ENCODE measurements at regions not wholly inside any gene's neighbourhood (a gene's known extent, or its start where the extent isn't known, plus 50 kb on each side); places are given as distances from the start of the nearest gene placed in this dataset.
"Not testable (repeated sequence)": the region's sequence is repeated elsewhere in the genome, so short reads cannot be mapped to it uniquely, and the experiment has no call there.

- no peaks in the 10 kb centered on the region for H3K36me3 ChIP-seq (ENCODE audit: control insufficient read depth, insufficient read depth, low read length)
- no peaks in the 10 kb centered on the region for H3K9me3 ChIP-seq (ENCODE audit: control insufficient read depth, low read depth, low read length)
- no peaks in the 10 kb centered on the region for H3K4me1 ChIP-seq (ENCODE audit: control insufficient read depth, insufficient read depth, low read length)
- no peak overlapping the region for H3K4me3 ChIP-seq (ENCODE audit: low read length)
- H3K27ac ChIP-seq (ENCODE audit: low read length), result no peak overlapping the region
- no peak for DNase-seq
- no peaks in the 10 kb centered on the region for H3K27me3 ChIP-seq (ENCODE audit: control insufficient read depth, insufficient read depth, low read length)
Measured at GRCh38 chrX:121639781-121640180, 592.4 kb downstream of the GLUD2 start.

DNA sequence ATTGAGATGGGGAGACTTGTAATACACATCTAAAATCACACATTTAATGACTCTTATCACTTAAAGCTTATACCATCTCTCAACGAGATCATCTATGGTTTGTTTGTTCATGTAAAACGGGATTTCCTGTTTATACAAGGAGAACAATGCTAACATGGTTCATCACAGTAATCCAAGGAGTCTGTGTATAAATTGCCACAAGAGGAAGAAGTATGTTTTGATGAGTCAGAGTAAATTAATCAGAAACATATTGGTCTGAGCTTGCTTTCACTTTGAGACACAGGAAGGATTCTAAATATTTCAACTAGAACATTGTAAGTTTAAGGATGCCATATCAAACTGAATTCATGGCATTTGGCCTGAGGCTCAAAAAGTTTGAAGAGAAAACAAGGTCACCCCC lies 594.1 kb downstream of the GLUD2 start:
- no peaks in the 10 kb centered on the region for H3K4me1 ChIP-seq (ENCODE audit: control insufficient read depth, insufficient read depth, low read length)
- H3K27me3 ChIP-seq (ENCODE audit: control insufficient read depth, insufficient read depth, low read length), result no peaks in the 10 kb centered on the region
- no peak for DNase-seq
- WGBS (ENCODE audit: insufficient coverage, low lambda C conversion rate), result no CpG with 5 or more reads among the region's 2 CpGs
- no peak overlapping the region for H3K4me3 ChIP-seq (ENCODE audit: low read length)
- no peaks in the 10 kb centered on the region for H3K9me3 ChIP-seq (ENCODE audit: control insufficient read depth, low read depth, low read length)
- no peak overlapping the region for H3K27ac ChIP-seq (ENCODE audit: low read length)
- no peaks in the 10 kb centered on the region for H3K36me3 ChIP-seq (ENCODE audit: control insufficient read depth, insufficient read depth, low read length)

DNA sequence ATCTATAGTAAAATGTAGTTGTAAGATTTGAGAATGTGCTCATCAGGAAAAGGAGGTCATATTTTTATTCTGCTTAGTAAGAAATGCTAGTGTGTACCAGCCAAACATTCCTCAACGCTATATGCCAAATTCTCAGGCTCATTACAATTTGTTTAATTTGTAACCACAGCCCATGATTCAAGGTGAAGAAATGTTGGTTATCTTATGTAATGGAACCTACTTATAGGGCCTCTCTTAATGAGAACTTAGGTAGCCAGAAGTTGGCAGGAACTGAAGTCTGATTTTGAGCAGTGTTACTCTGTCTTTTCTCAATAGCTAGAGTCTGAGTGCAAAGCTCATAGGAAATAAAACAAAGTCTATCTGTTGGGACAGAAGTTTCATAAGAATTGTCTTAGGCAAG lies 595.0 kb downstream of the GLUD2 start:
- WGBS (ENCODE audit: insufficient coverage, low lambda C conversion rate), result no CpG with 5 or more reads among the region's 1 CpG
- no peaks in the 10 kb centered on the region for H3K4me1 ChIP-seq (ENCODE audit: control insufficient read depth, insufficient read depth, low read length)
- no peaks in the 10 kb centered on the region for H3K9me3 ChIP-seq (ENCODE audit: control insufficient read depth, low read depth, low read length)
- no peaks in the 10 kb centered on the region for H3K27me3 ChIP-seq (ENCODE audit: control insufficient read depth, insufficient read depth, low read length)
- no peaks in the 10 kb centered on the region for H3K36me3 ChIP-seq (ENCODE audit: control insufficient read depth, insufficient read depth, low read length)
- no peak overlapping the region for H3K4me3 ChIP-seq (ENCODE audit: low read length)
- DNase-seq, result no peak
- H3K27ac ChIP-seq (ENCODE audit: low read length), result no peak overlapping the region

GRCh38 chrX:121649417-121649816 lies 602.0 kb downstream of the GLUD2 start:
- no peak overlapping the region for H3K4me3 ChIP-seq (ENCODE audit: low read length)
- H3K36me3 ChIP-seq (ENCODE audit: control insufficient read depth, insufficient read depth, low read length), result no peaks in the 10 kb centered on the region
- no peaks in the 10 kb centered on the region for H3K27me3 ChIP-seq (ENCODE audit: control insufficient read depth, insufficient read depth, low read length)
- H3K27ac ChIP-seq (ENCODE audit: low read length), result no peak overlapping the region
- no peaks in the 10 kb centered on the region for H3K9me3 ChIP-seq (ENCODE audit: control insufficient read depth, low read depth, low read length)
- no peaks in the 10 kb centered on the region for H3K4me1 ChIP-seq (ENCODE audit: control insufficient read depth, insufficient read depth, low read length)
- no peak for DNase-seq

DNA sequence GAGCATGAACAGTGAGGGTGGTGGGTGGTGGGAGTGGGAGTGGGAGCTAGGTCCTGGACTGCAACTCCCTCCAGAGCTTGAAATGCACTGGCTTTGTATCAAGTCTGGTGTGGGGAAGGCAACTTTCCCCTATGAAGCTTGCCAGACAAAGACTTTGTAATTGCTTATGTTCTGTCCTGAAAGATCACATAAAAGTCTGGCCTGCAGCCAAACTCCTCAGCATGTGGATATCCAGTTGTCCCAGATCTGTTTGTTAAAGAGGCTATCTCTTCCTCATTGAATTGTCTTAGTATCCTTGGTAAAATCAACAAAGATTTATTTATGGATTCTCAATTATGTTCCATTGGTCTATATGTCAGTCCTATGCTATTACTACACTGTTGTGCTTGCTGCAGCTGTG lies 607.9 kb downstream of the GLUD2 start:
- Histone ChIP-seq H3K36me3 (ENCODE audit: control insufficient read depth, insufficient read depth, low read length) (no peaks in the 10 kb centered on the region), H3K27me3 (ENCODE audit: control insufficient read depth, insufficient read depth, low read length) (no peaks in the 10 kb centered on the region), H3K4me3 (ENCODE audit: low read length) (no peak overlapping the region), H3K9me3 (ENCODE audit: control insufficient read depth, low read depth, low read length) (no peaks in the 10 kb centered on the region), H3K27ac (ENCODE audit: low read length) (no peak overlapping the region), H3K4me1 (ENCODE audit: control insufficient read depth, insufficient read depth, low read length) (no peaks in the 10 kb centered on the region)
- no peak for DNase-seq

- no peaks in the 10 kb centered on the region for H3K36me3 ChIP-seq (ENCODE audit: control insufficient read depth, insufficient read depth, low read length)
- WGBS (ENCODE audit: insufficient coverage, low lambda C conversion rate), result no CpG with 5 or more reads among the region's 4 CpGs
- H3K27ac ChIP-seq (ENCODE audit: low read length), result no peak overlapping the region
Measured at GRCh38 chrX:121666171-121666570, 618.8 kb downstream of the GLUD2 start.

GRCh38 chrX:121671649-121672048 lies 624.2 kb downstream of the GLUD2 start:
- no peaks in the 10 kb centered on the region for H3K9me3 ChIP-seq (ENCODE audit: control insufficient read depth, low read depth, low read length)
- H3K36me3 ChIP-seq (ENCODE audit: control insufficient read depth, insufficient read depth, low read length), result no peaks in the 10 kb centered on the region
- WGBS (ENCODE audit: insufficient coverage, low lambda C conversion rate), result 83% methylated on average over 1 of the region's 2 CpGs
- H3K4me1 ChIP-seq (ENCODE audit: control insufficient read depth, insufficient read depth, low read length), result no peaks in the 10 kb centered on the region
- no peak for DNase-seq
- H3K4me3 ChIP-seq (ENCODE audit: low read length), result no peak overlapping the region
- H3K27me3 ChIP-seq (ENCODE audit: control insufficient read depth, insufficient read depth, low read length), result no peaks in the 10 kb centered on the region
- H3K27ac ChIP-seq (ENCODE audit: low read length), result no peak overlapping the region

More at GRCh38 chrX:121666171-121666570, 618.8 kb downstream of the GLUD2 start:
- H3K4me1 ChIP-seq (ENCODE audit: control insufficient read depth, insufficient read depth, low read length), result no peaks in the 10 kb centered on the region
- no peaks in the 10 kb centered on the region for H3K9me3 ChIP-seq (ENCODE audit: control insufficient read depth, low read depth, low read length)
- no peak overlapping the region for H3K4me3 ChIP-seq (ENCODE audit: low read length)
- no peak for DNase-seq
- no peaks in the 10 kb centered on the region for H3K27me3 ChIP-seq (ENCODE audit: control insufficient read depth, insufficient read depth, low read length)

DNA sequence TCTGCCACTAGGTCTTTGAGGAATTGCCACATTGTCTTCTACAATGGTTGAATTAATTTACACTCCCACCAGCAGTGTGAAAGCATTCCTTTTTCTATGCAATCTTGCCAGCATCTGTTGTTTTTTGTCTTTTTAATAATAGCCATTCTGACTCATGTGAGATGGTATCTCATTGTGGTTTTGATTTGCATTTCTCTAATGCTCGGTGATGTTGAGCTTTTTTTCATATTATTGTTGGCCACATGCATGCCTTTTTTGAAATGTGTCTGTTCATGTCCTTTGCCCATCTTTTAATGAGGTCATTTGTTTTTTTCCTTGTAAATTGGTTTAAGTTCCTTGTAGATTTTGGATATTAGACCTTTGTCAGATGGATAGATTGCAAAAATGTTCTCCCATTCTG lies 661.8 kb downstream of the GLUD2 start:
- H3K27ac ChIP-seq (ENCODE audit: low read length); H3K27me3 ChIP-seq (ENCODE audit: control insufficient read depth, insufficient read depth, low read length); H3K4me1 ChIP-seq (ENCODE audit: control insufficient read depth, insufficient read depth, low read length); H3K9me3 ChIP-seq (ENCODE audit: control insufficient read depth, low read depth, low read length); H3K4me3 ChIP-seq (ENCODE audit: low read length); DNase-seq; H3K36me3 ChIP-seq (ENCODE audit: control insufficient read depth, insufficient read depth, low read length): not testable (repeated sequence)
- no CpG with 5 or more reads among the region's 1 CpG for WGBS (ENCODE audit: insufficient coverage, low lambda C conversion rate)

DNA sequence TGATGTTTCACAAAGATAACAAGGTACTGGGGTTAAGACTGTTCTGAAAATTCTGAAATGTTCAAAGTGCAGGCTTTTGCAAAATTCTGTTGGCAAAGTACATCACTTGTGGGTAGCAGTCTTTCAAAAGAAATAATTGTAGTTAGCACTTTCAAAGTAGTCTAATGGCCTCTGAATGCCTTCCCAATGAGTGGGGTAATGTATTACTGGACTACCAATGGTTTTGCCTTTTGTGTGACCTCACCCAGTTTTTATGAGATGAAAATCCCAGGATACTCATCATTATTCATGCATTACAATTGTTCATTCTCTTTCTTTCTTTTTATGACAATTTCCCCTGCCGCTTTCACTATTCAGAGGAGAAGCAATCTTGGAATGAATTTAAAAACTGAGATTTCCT lies 686.1 kb downstream of the GLUD2 start:
- H3K27me3 ChIP-seq (ENCODE audit: control insufficient read depth, insufficient read depth, low read length), result no peaks in the 10 kb centered on the region
- H3K36me3 ChIP-seq (ENCODE audit: control insufficient read depth, insufficient read depth, low read length), result no peaks in the 10 kb centered on the region
- no peaks in the 10 kb centered on the region for H3K9me3 ChIP-seq (ENCODE audit: control insufficient read depth, low read depth, low read length)
- no peak for DNase-seq
- H3K4me3 ChIP-seq (ENCODE audit: low read length), result no peak overlapping the region
- no peak overlapping the region for H3K27ac ChIP-seq (ENCODE audit: low read length)
- no CpG with 5 or more reads among the region's 1 CpG for whole genome bisulfite sequencing (ENCODE audit: insufficient coverage, low lambda C conversion rate)
- H3K4me1 ChIP-seq (ENCODE audit: control insufficient read depth, insufficient read depth, low read length), result no peaks in the 10 kb centered on the region

DNA sequence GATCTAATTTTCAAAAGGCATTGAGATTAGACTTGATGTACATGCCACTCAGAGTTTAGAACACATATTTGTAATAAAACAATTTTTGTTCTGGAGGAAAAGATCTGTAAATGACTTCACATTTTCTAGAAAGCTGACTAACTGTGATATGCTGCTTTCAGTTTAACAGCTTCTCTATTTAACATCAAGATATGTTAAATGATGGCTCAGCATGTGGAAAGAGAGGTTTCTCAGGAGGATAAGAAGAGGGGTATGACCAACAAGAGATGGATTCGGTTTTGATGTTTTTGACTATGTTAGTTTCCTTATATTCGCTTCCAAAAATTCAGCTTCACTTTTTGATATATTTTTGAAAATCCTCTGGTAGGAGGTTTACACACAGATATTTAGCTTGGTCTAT lies 698.7 kb downstream of the GLUD2 start:
- H3K27ac ChIP-seq (ENCODE audit: low read length), result no peak overlapping the region
- no peak overlapping the region for H3K4me3 ChIP-seq (ENCODE audit: low read length)

DNA sequence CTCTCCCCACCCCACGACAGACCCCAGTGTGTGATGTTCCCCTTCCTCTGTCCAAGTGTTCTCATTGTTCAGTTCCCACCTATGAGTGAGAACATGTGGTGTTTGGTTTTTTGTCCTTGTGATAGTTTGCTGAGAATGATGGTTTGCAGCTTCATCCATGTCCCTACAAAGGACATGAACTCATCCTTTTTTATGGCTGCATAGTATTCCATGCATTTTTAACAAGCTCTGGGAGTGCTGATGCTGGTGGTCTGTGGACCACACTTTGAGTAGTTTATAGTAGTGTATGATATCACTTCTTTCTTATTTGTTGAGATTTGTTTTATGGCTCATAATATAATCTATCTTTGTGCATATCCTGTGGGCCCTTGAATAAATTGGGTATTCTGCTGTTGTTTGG lies 706.2 kb downstream of the GLUD2 start:
- WGBS (ENCODE audit: insufficient coverage, low lambda C conversion rate), result no CpG with 5 or more reads among the region's 1 CpG
- not testable (repeated sequence) for H3K27ac ChIP-seq (ENCODE audit: low read length); H3K4me1 ChIP-seq (ENCODE audit: control insufficient read depth, insufficient read depth, low read length); H3K4me3 ChIP-seq (ENCODE audit: low read length); H3K9me3 ChIP-seq (ENCODE audit: control insufficient read depth, low read depth, low read length); DNase-seq; H3K36me3 ChIP-seq (ENCODE audit: control insufficient read depth, insufficient read depth, low read length); H3K27me3 ChIP-seq (ENCODE audit: control insufficient read depth, insufficient read depth, low read length)

More for the DNA sequence above, 698.7 kb downstream of the GLUD2 start:
- Histone ChIP-seq H3K9me3 (ENCODE audit: control insufficient read depth, low read depth, low read length) (no peaks in the 10 kb centered on the region), H3K36me3 (ENCODE audit: control insufficient read depth, insufficient read depth, low read length) (no peaks in the 10 kb centered on the region), H3K27me3 (ENCODE audit: control insufficient read depth, insufficient read depth, low read length) (no peaks in the 10 kb centered on the region), H3K4me1 (ENCODE audit: control insufficient read depth, insufficient read depth, low read length) (no peaks in the 10 kb centered on the region)
- no peak for DNase-seq
- WGBS (ENCODE audit: insufficient coverage, low lambda C conversion rate), result no CpG with 5 or more reads among the region's 2 CpGs

Measured in large intestine (tissue), 3 donors.